A549 (cell line): ENCODE measurements at regions not wholly inside any gene's neighbourhood (a gene's known extent, or its start where the extent isn't known, plus 50 kb on each side); places are given as distances from the start of the nearest gene placed in this dataset.

ENCODE experiments used
- ATAC-seq, 2 experiments: fragments of 200-7000 bp in 1 of 2; fragments of >200 bp in 1 of 2; cut with Nextera tagmentation in 1 of 2; cut with Tn5 transposase in 1 of 2; 3 replicates each; pipeline versions ENCODE4 v1.8.0 to v1.9.1; 2018 to 2020; ENCODE audit warnings: mild to moderate bottlenecking in 1 of 2, moderate library complexity in 1 of 2
- CTCF ChIA-PET: fragments of 300-600 bp; sonication (Branson Sonifier 250); formaldehyde crosslinking; extraction: SDS; loops from one replicate; lab custom pipeline; 2021; ENCODE audit warnings: antibody characterized with exemption, inconsistent platforms; lab: Yijun Ruan, JAX
- POLR2A ChIA-PET: fragments of 350-600 bp; formaldehyde crosslinking; extraction: SDS; loops from one replicate; lab custom pipeline; 2021; ENCODE audit warnings: antibody characterized with exemption, inconsistent platforms; lab: Yijun Ruan, JAX
- DNase-seq, 2 experiments: peaks; one replicate each; pipeline versions ENCODE4 v3.0.0 to v3.0.0-alpha.2; 2011 to 2016; ENCODE audit warnings: low read depth in 1 of 2, low spot score in 1 of 2
- FAIRE-seq: peaks from 2 replicates; lab custom pipeline; 2011; peaks lifted over from hg19 to GRCh38; lab: Jason Lieb, UNC
- H3K27ac ChIP-seq, 2 experiments: fragments of >200 bp; sonication (Bioruptor Twin); formaldehyde crosslinking; 3 replicates each; pipeline ENCODE4 v1.5.1; 2016 to 2017
- H3K4me1 ChIP-seq: fragments of >200 bp; sonication (Bioruptor Twin); formaldehyde crosslinking; 3 replicates; pipeline ENCODE4 v1.6.1; 2016
- H3K4me2 ChIP-seq: fragments of >200 bp; sonication (Bioruptor Twin); formaldehyde crosslinking; 3 replicates; pipeline ENCODE4 v1.6.1; 2016
- H3K4me3 ChIP-seq: fragments of >200 bp; sonication (Bioruptor Twin); formaldehyde crosslinking; 3 replicates; pipeline ENCODE4 v1.5.1; 2016
- H3K9me3 ChIP-seq: fragments of >200 bp; sonication (Bioruptor Twin); formaldehyde crosslinking; 3 replicates; pipeline ENCODE4 v1.6.1; 2016
- ATOH8 ChIP-seq: fragments of 250-450 bp; sonication (Bioruptor Pico); IDR thresholded peaks from 2 replicates; pipeline ENCODE4 v1.5.0; 2020; ENCODE audit warnings: low read depth, mild to moderate bottlenecking, moderate library complexity
- BCL3 ChIP-seq: fragments of >200 bp; sonication (Bioruptor Twin); formaldehyde crosslinking; IDR thresholded peaks from 3 replicates; pipeline ENCODE4 v1.6.1; 2016
- BHLHE40 ChIP-seq: IDR thresholded peaks from 2 replicates; pipeline ENCODE4 v1.6.1; 2012; ENCODE audit warnings: low read depth, low read length, inconsistent platforms
- CHD4 ChIP-seq: fragments of 200-600 bp; sonication (generic); IDR thresholded peaks from 2 replicates; pipeline ENCODE4 v1.6.1; 2016; ENCODE audit warnings: antibody characterized with exemption, mild to moderate bottlenecking, borderline replicate concordance
- EHMT2 ChIP-seq: fragments of 200-600 bp; sonication (generic); IDR thresholded peaks from 2 replicates; pipeline ENCODE4 v1.6.1; 2016; ENCODE audit warnings: antibody characterized with exemption, low read depth, mild to moderate bottlenecking, moderate library complexity
- ESRRA ChIP-seq: fragments of 150-350 bp; IDR thresholded peaks from 2 replicates; pipeline ENCODE4 v1.6.1; 2014; ENCODE audit warnings: mild to moderate bottlenecking, low read length, borderline replicate concordance
- FOXS1 ChIP-seq: fragments of 250-450 bp; sonication (Bioruptor Pico); IDR thresholded peaks from 2 replicates; pipeline ENCODE4 v1.5.0; 2020; ENCODE audit warnings: mild to moderate bottlenecking, moderate library complexity
- GATA3 ChIP-seq: IDR thresholded peaks from 2 replicates; pipeline ENCODE4 v1.6.1; 2012; ENCODE audit warnings: borderline replicate concordance
- HDAC2 ChIP-seq: fragments of 200-600 bp; sonication (generic); IDR thresholded peaks from 2 replicates; pipeline ENCODE4 v1.6.1; 2016
- HES2 ChIP-seq: fragments of >200 bp; sonication (Bioruptor Twin); formaldehyde crosslinking; IDR thresholded peaks from 2 replicates; pipeline ENCODE4 v1.6.1; 2016
- HEYL ChIP-seq: fragments of 250-450 bp; sonication (Bioruptor Pico); IDR thresholded peaks from 2 replicates; pipeline ENCODE4 v1.8.0; 2021; ENCODE audit warnings: mild to moderate bottlenecking, moderate library complexity
- HOXA7 ChIP-seq: fragments of 250-450 bp; sonication (Bioruptor Pico); IDR thresholded peaks from 2 replicates; pipeline ENCODE4 v1.5.0; 2020; ENCODE audit warnings: mild to moderate bottlenecking, moderate library complexity
- HOXB13 ChIP-seq: fragments of 250-450 bp; sonication (Bioruptor Pico); IDR thresholded peaks from 2 replicates; pipeline ENCODE4 v1.5.0; 2020; ENCODE audit warnings: low read depth, mild to moderate bottlenecking, moderate library complexity
- JUN ChIP-seq, 2 experiments: fragments of >200 bp; sonication (Bioruptor Twin); formaldehyde crosslinking; IDR thresholded peaks; 2 replicates in 1 of 2; 3 replicates in 1 of 2; pipeline ENCODE4 v1.6.1; 2016 to 2017
- JUNB ChIP-seq: fragments of >200 bp; sonication (Bioruptor Twin); formaldehyde crosslinking; IDR thresholded peaks from 2 replicates; pipeline ENCODE4 v1.6.1; 2016
- KDM1A ChIP-seq: fragments of 200-600 bp; sonication (generic); IDR thresholded peaks from 2 replicates; pipeline ENCODE4 v1.6.1; 2016; ENCODE audit warnings: low read depth, mild to moderate bottlenecking
- KDM5A ChIP-seq: fragments of 200-600 bp; sonication (generic); IDR thresholded peaks from 2 replicates; pipeline ENCODE4 v1.6.1; 2016; ENCODE audit warnings: antibody characterized with exemption, mild to moderate bottlenecking
- MAFK ChIP-seq: fragments of 450-650 bp; IDR thresholded peaks from 2 replicates; pipeline ENCODE4 v1.6.1; 2014; ENCODE audit not compliant: partially characterized antibody
- MYC ChIP-seq: IDR thresholded peaks from 2 replicates; pipeline ENCODE4 v1.6.1; 2012; ENCODE audit warnings: mild to moderate bottlenecking, inconsistent platforms, low read length, improper control_type of control experiment, borderline replicate concordance
- NFE2L2 ChIP-seq: fragments of 150-350 bp; conservative IDR thresholded peaks from 2 replicates; pipeline ENCODE4 v1.6.1; 2014; ENCODE audit warnings: low read length
- NR3C1 ChIP-seq: fragments of >200 bp; sonication (Bioruptor Twin); formaldehyde crosslinking; IDR thresholded peaks from 3 replicates; pipeline ENCODE4 v1.6.1; 2017
- PBX3 ChIP-seq: IDR thresholded peaks from 2 replicates; pipeline ENCODE4 v1.6.1; 2012
- RARB ChIP-seq: fragments of 250-450 bp; sonication (Bioruptor Pico); IDR thresholded peaks from 2 replicates; pipeline ENCODE4 v1.8.0; 2021; ENCODE audit warnings: mild to moderate bottlenecking, moderate library complexity
- RCOR1 ChIP-seq: fragments of 150-350 bp; IDR thresholded peaks from 2 replicates; pipeline ENCODE4 v1.6.1; 2014; ENCODE audit warnings: antibody characterized with exemption, low read length, low read depth
- RNF2 ChIP-seq: fragments of 200-600 bp; sonication (generic); IDR thresholded peaks from 2 replicates; pipeline ENCODE4 v1.6.1; 2016; ENCODE audit warnings: low read depth, mild to moderate bottlenecking, antibody characterized with exemption, moderate library complexity, borderline replicate concordance
- SREBF2 ChIP-seq: fragments of 450-650 bp; IDR thresholded peaks from 2 replicates; pipeline ENCODE4 v1.6.1; 2014; ENCODE audit warnings: mild to moderate bottlenecking, moderate library complexity
- USF2 ChIP-seq: fragments of 450-650 bp; IDR thresholded peaks from 2 replicates; pipeline ENCODE4 v1.6.1; 2014; ENCODE audit warnings: antibody characterized with exemption
- ZC3H11A ChIP-seq: fragments of 450-650 bp; IDR thresholded peaks from 2 replicates; pipeline ENCODE4 v1.6.1; 2014; ENCODE audit warnings: antibody characterized with exemption, mild to moderate bottlenecking
- ZSCAN20 ChIP-seq: fragments of 250-450 bp; sonication (Bioruptor Pico); IDR thresholded peaks from 2 replicates; pipeline ENCODE4 v1.8.0; 2022; ENCODE audit warnings: mild to moderate bottlenecking, moderate library complexity
- WGBS: methylation state at CpG from one replicate; pipeline ENCODE4 v1.1.6; 2017; ENCODE audit errors: missing lambda C conversion rate; 5-methylcytosine and 5-hydroxymethylcytosine counted together

- TF ChIP-seq FOXS1 (CRISPR knock-in tag), result no peak
Observed at GRCh38 chr7:89451911-89452310, 656.4 kb upstream of the TEX47 start (continued).

GRCh38 chr7:89456556-89456955 lies 661.0 kb upstream of the TEX47 start:
- H3K4me2 ChIP-seq, result no peak overlapping the region
- no peaks in the 10 kb centered on the region for H3K4me1 ChIP-seq
- no peak for TF ChIP-seq KDM5A
- TF ChIP-seq HES2, result no peak
- no peak for TF ChIP-seq NFE2L2
- peak; percentile 60 for TF ChIP-seq MAFK
- no peak for ATAC-seq
- ChIA-PET POLR2A (no interaction called here), CTCF (no interaction called here)
- no peak for DNase-seq
- no peak for FAIRE-seq
- H3K27ac ChIP-seq, result no peak overlapping the region
- 3% methylated on average over 1 of the region's 1 CpG for WGBS
- H3K9me3 ChIP-seq, result no peaks in the 10 kb centered on the region; the same call in 2 of the 3 replicates
- H3K4me3 ChIP-seq, result no peak overlapping the region

- WGBS, result 21% methylated on average over 3 of the region's 3 CpGs
Observed at GRCh38 chr7:89458114-89458513, 662.6 kb upstream of the TEX47 start.

GRCh38 chr7:89474456-89474855 lies 678.9 kb upstream of the TEX47 start:
- ChIA-PET POLR2A (no interaction called here), CTCF (no interaction called here)
- Histone ChIP-seq H3K4me1 (no peaks in the 10 kb centered on the region), H3K4me3 (no peak overlapping the region), H3K27ac (no peak overlapping the region), H3K4me2 (no peak overlapping the region), H3K9me3 (no peaks in the 10 kb centered on the region)
- TF ChIP-seq RCOR1 (no peak), USF2 (no peak), BCL3 (no peak), HOXB13 (CRISPR knock-in tag) (no peak), HOXA7 (CRISPR knock-in tag) (no peak), RARB (CRISPR knock-in tag) (no peak), SREBF2 (no peak), ZSCAN20 (no peak), HES2 (no peak), PBX3 (no peak), NFE2L2 (no peak), RNF2 (no peak), NR3C1 (no peak), GATA3 (no peak), ESRRA (no peak), CHD4 (no peak)
- ATAC-seq (no peak), DNase-seq (no peak), FAIRE-seq (no peak)
- 0% methylated on average over 3 of the region's 3 CpGs for WGBS

More at GRCh38 chr7:89458114-89458513, 662.6 kb upstream of the TEX47 start:
- H3K4me1 ChIP-seq, result no peaks in the 10 kb centered on the region
- H3K27ac ChIP-seq, result no peak overlapping the region
- no peak overlapping the region for H3K4me3 ChIP-seq
- FAIRE-seq, result no peak
- ChIA-PET POLR2A (no interaction called here), CTCF (no interaction called here)
- no peak for DNase-seq
- TF ChIP-seq ZC3H11A, result no peak
- TF ChIP-seq JUN (IDR thresholded peaks at IDR 0.05), result no peak
- no peak for TF ChIP-seq HDAC2
- no peak for TF ChIP-seq ATOH8
- no peak for TF ChIP-seq HEYL (CRISPR knock-in tag)
- TF ChIP-seq JUNB, result no peak
- TF ChIP-seq MYC, result no peak
- no peak for TF ChIP-seq USF2
- TF ChIP-seq KDM1A, result no peak
- no peak for TF ChIP-seq BHLHE40
- no peak for TF ChIP-seq EHMT2
- H3K9me3 ChIP-seq, result no peaks in the 10 kb centered on the region; the same call in 2 of the 3 replicates
- H3K4me2 ChIP-seq, result no peak overlapping the region
- ATAC-seq, result no peak
